GM12874 (cell line): ENCODE measurements at regions not wholly inside any gene's neighbourhood (a gene's known extent, or its start where the extent isn't known, plus 50 kb on each side); places are given as distances from the start of the nearest gene placed in this dataset.

Source experiments
- CTCF ChIP-seq: IDR thresholded peaks from 2 replicates; pipeline ENCODE4 v1.5.1; 2011; ENCODE audit warnings: low read depth, mild to moderate bottlenecking, control low read depth, low read length, moderate library complexity; ENCODE audit not compliant: insufficient read depth

- no peak for TF ChIP-seq CTCF
Observed at GRCh38 chr2:103383541-103383940, 621.7 kb downstream of the TMEM182 start.

GRCh38 chr2:103386872-103387271 is 625.0 kb downstream of the TMEM182 start:
- TF ChIP-seq CTCF = no peak

GRCh38 chr2:103387888-103388287 is 626.1 kb downstream of the TMEM182 start:
- no peak for TF ChIP-seq CTCF

- no peak for TF ChIP-seq CTCF
Observed at GRCh38 chr2:103396152-103396551, 634.3 kb downstream of the TMEM182 start.

- TF ChIP-seq CTCF = no peak
Observed at GRCh38 chr2:103401621-103402020, 639.8 kb downstream of the TMEM182 start.

GRCh38 chr2:103402336-103402735 is 640.5 kb downstream of the TMEM182 start:
- TF ChIP-seq CTCF = no peak

GRCh38 chr2:103402944-103403343 is 641.1 kb downstream of the TMEM182 start:
- no peak for TF ChIP-seq CTCF

- no peak for TF ChIP-seq CTCF
Observed at GRCh38 chr2:103410221-103410620, 648.4 kb downstream of the TMEM182 start.
